ENCODE measurements at regions not wholly inside any gene's neighbourhood (a gene's known extent, or its start where the extent isn't known, plus 50 kb on each side); places are given as distances from the start of the nearest gene placed in this dataset.

DNA sequence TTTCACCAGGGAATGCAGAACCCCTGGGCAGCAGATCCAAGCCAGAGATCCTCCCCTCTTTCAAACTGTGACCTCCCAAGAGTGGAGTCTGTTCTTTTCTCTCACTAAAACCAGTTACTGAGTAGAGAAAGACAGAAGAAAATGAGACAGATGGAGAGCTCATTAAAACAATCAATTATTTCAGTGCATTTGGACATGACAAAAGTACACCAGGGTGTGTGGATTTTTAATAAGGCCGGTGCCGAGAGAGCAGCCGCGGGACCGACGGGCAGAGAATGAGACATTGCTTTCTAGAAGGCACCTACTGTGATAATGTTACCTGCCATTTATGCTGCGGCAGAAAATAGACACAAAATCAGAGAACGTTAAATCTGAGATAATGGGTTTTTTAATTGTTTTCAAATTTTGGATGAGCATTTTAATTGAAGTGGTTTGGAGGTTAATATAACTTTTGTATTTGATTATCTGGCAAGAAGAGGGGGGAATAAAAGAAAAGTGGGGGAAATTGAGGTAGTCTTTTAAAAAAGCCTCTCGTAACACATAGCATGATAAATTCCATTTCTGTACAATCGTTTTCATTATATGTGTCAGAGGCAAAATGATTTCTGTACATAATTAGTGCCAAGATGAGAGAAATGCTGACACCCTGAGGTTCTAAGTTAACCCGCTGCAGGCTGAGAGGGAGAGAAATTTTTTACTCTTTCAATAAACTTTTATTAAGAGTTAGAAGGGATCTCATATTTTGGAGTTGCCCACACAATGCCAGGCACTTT, 70.8 kb downstream of the HSPB8 start:
- Histone ChIP-seq H3K27ac (ENCODE audit: low read depth in 2 of 2, low read length in 1 of 2) (no peak overlapping the region), H3K9ac (no peak overlapping the region), H3K36me3 (replicated peaks in 1 of 2; ENCODE audit: control insufficient read depth in 1 of 2, insufficient read depth in 2 of 2, low read length in 1 of 2) (no peaks in the 10 kb centered on the region), H3F3A (replicated peaks; ENCODE audit: insufficient read depth) (no peaks in the 10 kb centered on the region), H2AFZ (ENCODE audit: low read depth) (no peak overlapping the region), H3K4me3 (ENCODE audit: low read depth in 2 of 2, low read length in 1 of 2) (no peak overlapping the region), H3K27me3 (ENCODE audit: insufficient read depth) (no peaks in the 10 kb centered on the region), H3K9me3 (no peaks in the 10 kb centered on the region), H3K9me2 (no peaks in the 10 kb centered on the region), H4K20me1 (ENCODE audit: insufficient read depth) (no peaks in the 10 kb centered on the region), H3K4me2 (no peak overlapping the region), H3K4me1 (ENCODE audit: control insufficient read depth in 1 of 2, insufficient read depth in 2 of 2, low read depth in 1 of 2, low read length in 1 of 2) (no peaks in the 10 kb centered on the region), H3K79me2 (ENCODE audit: insufficient read depth) (no peaks in the 10 kb centered on the region)
- ChIA-PET CTCF (no interaction called here), POLR2A (no interaction called here)
- no peak for DNase-seq
- TF ChIP-seq FOSL2 (IDR thresholded peaks at IDR 0.05; ENCODE audit: borderline replicate concordance, low read depth) (no peak), GABPA (IDR thresholded peaks at IDR 0.05; ENCODE audit: low read depth) (no peak), USF1 (IDR thresholded peaks at IDR 0.05; ENCODE audit: borderline replicate concordance, low read depth) (no peak), FOXJ3 (CRISPR knock-in tag; IDR thresholded peaks at IDR 0.05) (no peak), TAF1 (IDR thresholded peaks at IDR 0.05; ENCODE audit: borderline replicate concordance, low read depth, low read length) (no peak), REST (IDR thresholded peaks at IDR 0.05; ENCODE audit: low read depth, low read length) (no peak), NFIC (IDR thresholded peaks at IDR 0.05; ENCODE audit: borderline replicate concordance) (no peak), CHD2 (IDR thresholded peaks at IDR 0.05; ENCODE audit: low read length, partially characterized antibody) (no peak), RXRA (IDR thresholded peaks at IDR 0.05; ENCODE audit: borderline replicate concordance, low read depth) (no peak), POLR2AphosphoS5 (IDR thresholded peaks at IDR 0.05; ENCODE audit: low read depth, low read length) (no peak), RFX5 (IDR thresholded peaks at IDR 0.05; ENCODE audit: low read length) (no peak), NRF1 (IDR thresholded peaks at IDR 0.05; ENCODE audit: low read depth, low read length) (no peak), TEAD4 (IDR thresholded peaks at IDR 0.05; ENCODE audit: borderline replicate concordance, insufficient read depth) (no peak), USF2 (IDR thresholded peaks at IDR 0.05; ENCODE audit: borderline replicate concordance, low read depth, low read length) (no peak), GATA2 (CRISPR knock-in tag; IDR thresholded peaks at IDR 0.05) (no peak), SIN3A (IDR thresholded peaks at IDR 0.05; ENCODE audit: borderline replicate concordance, low read depth, low read length) (no peak)
- TF ChIP-seq, protein P1, sequence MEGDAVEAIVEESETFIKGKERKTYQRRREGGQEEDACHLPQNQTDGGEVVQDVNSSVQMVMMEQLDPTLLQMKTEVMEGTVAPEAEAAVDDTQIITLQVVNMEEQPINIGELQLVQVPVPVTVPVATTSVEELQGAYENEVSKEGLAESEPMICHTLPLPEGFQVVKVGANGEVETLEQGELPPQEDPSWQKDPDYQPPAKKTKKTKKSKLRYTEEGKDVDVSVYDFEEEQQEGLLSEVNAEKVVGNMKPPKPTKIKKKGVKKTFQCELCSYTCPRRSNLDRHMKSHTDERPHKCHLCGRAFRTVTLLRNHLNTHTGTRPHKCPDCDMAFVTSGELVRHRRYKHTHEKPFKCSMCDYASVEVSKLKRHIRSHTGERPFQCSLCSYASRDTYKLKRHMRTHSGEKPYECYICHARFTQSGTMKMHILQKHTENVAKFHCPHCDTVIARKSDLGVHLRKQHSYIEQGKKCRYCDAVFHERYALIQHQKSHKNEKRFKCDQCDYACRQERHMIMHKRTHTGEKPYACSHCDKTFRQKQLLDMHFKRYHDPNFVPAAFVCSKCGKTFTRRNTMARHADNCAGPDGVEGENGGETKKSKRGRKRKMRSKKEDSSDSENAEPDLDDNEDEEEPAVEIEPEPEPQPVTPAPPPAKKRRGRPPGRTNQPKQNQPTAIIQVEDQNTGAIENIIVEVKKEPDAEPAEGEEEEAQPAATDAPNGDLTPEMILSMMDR (IDR thresholded peaks at IDR 0.05), result no peak
- TF ChIP-seq, protein P2, sequence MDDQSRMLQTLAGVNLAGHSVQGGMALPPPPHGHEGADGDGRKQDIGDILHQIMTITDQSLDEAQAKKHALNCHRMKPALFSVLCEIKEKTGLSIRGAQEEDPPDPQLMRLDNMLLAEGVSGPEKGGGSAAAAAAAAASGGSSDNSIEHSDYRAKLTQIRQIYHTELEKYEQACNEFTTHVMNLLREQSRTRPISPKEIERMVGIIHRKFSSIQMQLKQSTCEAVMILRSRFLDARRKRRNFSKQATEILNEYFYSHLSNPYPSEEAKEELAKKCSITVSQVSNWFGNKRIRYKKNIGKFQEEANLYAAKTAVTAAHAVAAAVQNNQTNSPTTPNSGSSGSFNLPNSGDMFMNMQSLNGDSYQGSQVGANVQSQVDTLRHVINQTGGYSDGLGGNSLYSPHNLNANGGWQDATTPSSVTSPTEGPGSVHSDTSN (IDR thresholded peaks at IDR 0.05), result no peak
- 59% methylated on average over 11 of the region's 11 CpGs for WGBS (ENCODE audit: low lambda C conversion rate)
